GM21529 (cell line): ENCODE measurements at regions not wholly inside any gene's neighbourhood (a gene's known extent, or its start where the extent isn't known, plus 50 kb on each side); places are given as distances from the start of the nearest gene placed in this dataset.

ENCODE experiments used
- ATAC-seq: cut with Tn5 transposase; IDR thresholded peaks from one replicate; pipeline ENCODE4 v1.9.1; 2021; ENCODE audit not compliant: unreplicated experiment

DNA sequence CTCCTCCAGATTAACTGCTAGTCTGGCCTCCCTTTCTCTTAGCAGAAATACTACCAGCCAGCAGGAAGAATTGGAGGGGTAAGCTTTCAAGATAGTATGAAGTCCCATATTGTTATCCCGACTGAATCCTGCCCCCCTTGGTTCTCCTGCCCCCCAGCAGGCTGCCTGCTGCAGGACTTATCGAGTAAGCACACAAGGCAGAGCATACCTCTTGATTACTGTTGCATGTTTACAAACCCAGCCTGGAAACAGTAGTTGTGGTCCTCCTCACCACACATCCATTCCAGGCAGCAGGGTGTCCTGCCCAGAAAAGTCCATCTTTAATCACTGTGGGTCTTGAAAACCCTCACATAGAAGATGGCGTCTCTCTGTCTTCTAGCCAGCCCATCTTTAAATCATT lies 66.8 kb upstream of the PPP2R3A start:
- ATAC-seq, result no peak

DNA sequence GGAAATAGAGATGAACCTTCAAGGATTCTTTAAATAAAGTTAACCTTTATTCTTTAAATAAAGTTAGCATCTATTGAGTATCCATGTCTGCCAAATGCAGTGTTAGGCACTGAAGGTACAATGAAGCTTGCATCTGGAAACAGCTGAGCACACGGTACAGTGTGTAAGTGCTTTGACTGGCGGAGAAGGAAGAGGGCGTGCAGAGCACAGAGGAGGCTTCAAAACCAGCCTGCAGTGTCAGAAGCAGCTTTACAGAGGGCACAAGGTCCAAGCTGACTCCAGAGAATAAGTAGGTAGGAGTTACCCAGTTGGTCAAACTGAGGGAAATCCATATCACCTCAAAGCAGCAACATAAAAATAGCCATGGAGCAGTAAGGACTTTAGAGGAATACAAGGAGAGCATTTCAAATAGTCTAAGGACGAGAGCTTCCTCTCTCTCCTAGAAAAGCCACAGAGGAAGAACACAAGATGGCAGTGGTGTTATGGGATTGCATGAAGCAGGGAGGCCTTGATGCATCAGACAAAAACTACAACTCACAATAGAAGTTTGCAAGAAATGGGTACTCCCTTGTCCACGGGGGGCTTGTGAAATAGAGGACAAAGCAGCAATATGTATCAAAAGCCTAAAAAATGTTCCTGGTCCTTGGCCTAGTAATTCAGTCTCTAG lies 60.3 kb upstream of the PPP2R3A start:
- no peak for ATAC-seq

DNA sequence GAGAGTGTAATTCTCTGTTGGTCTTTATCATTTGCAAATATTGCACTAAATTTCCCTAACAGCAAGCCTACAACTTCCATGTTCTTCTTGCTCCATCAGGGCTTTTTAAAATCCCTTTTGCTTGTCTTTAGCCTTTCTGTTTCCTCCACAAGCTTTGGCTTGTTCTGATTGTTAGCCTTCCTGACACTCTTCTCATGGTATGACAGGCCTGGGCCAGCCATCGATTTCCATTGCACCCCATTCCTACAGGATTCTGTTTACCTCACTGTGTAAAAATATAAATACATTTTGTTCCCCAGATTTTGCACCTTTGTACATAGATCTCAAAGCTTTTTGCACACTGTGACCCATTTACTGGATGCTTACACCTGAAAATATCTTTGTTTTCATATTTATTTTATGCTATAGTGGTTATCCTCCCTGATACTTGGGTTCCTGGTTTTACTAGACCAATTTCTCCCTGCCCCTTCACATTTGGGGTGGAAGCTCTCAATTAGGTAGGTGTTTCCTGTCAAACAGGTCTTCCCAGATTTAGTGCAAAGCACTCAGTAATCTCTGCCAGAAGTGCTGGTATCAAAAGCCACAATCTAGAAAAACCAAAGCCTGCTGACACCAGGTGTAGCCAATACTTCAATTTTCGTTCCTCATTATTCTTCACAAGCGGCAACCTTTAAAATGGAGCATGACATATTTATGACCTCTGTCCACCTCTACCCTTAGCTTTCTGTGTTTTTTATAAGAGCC lies 57.9 kb upstream of the PPP2R3A start:
- ATAC-seq, result no peak

DNA sequence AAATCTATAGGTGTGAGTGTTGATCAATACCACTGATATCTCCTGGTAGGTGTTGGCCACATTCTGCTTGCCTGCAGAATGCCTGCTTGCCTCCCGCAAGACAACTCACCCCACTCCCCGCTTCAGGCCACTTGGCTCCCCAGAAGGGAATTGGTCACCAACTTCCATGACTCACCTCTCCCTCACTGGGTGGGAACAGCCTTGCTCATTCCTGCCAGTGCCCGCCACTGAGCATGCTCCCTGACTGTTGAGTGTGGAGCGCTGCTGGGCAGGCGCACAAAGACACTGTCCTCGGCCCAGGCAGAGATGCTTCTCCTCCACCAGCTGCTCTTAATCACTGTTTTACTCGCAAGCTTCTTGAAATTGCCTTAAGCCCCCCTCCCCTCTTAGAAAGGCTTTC lies 57.3 kb upstream of the PPP2R3A start:
- no peak for ATAC-seq

DNA sequence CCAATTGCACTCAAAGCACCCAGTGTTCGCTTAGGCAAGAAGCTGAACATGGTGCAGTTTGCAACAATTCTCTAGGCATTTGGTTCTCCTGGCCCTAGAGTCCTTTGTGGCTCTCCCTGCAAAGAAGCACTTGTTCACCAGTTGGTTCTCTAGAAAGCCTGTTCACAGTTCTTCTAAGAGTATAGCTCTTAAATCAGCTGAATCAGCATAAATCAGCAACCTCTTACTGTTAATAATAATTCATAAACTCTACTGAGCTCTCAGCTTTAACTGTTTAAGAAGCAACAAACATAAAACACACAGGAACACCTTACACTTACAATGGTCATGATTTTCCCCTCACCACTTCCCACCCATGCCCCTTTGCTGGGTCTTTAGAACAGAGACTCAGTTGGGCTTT lies 56.8 kb upstream of the PPP2R3A start:
- no peak for ATAC-seq

DNA sequence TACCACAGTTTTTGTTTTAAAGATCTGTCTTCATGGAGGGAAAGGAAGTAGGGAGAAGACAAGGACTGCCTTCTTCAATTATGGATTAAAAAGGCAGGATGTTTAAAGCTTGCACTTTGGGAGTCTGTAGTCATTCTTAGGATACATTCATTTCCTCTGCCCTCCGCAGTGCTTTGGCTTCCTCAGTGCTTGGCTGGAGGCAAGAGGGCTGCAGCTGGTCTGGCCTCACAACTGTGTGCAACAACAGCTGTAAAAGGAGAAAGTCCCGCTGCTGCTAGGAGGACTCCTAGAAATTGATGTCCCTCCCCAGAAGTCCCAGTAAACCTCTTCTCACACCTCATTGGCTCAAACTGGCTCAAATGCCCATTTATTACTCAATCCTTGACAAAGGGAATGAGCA lies 54.4 kb upstream of the PPP2R3A start:
- no peak for ATAC-seq

DNA sequence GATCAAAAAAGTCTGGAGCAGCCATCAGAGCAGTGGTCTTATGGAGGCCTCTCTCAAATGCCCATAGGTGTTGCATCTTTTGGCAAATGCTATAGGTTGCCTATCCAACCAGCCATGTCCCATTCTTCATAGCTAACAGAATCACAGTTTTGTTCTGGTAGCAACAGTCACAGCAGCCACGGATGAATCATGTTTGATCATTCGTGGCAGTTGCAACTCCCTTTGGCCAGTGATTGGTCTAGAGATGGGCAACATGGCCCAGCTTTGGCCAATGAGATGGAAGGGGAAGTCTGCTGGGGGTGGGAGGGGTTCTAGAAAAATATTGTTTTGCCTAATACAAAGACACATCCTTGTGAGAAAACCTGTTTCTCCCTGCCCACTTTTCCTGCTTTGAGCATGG lies 50.3 kb upstream of the PPP2R3A start:
- no peak for ATAC-seq
